ENCODE measurements at regions not wholly inside any gene's neighbourhood (a gene's known extent, or its start where the extent isn't known, plus 50 kb on each side); places are given as distances from the start of the nearest gene placed in this dataset.

DNA sequence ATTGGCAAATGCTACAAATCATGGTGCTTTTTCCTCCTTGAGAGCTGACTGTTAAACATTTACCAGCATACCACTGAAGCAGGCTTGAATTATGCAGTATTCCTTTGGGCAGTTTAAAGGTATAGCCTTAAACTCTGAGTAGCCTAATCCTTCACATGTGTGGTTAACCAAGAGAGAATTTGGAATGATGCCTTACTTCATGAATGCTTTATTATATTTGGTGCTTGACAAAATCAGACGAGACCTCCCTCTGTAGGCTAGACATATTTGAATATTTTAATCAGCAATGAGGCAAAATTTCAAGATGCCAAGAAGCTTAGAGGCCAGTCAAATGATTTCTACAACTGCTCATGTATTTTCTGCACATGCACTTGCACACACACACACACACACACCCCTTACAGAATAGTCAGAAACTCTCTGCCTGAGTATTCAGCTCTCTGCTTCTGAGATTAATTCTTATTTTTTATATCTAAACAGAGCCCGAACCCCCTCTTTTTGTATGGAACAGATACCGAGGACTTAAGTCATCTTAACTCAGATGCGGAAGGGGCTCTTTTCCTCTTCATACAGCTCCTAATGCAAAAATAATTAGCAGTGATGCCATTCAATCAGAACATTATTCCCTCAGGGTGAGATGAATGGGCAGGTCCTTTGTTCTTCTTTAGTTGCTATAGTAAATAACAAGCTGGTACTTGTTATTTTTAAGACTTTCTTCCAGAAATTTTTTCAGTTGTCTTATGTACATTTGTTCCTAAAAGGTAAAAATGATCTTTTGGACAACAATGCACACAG lies 195.5 kb upstream of the TMC3 start:
- DNase-seq: no peak

DNA sequence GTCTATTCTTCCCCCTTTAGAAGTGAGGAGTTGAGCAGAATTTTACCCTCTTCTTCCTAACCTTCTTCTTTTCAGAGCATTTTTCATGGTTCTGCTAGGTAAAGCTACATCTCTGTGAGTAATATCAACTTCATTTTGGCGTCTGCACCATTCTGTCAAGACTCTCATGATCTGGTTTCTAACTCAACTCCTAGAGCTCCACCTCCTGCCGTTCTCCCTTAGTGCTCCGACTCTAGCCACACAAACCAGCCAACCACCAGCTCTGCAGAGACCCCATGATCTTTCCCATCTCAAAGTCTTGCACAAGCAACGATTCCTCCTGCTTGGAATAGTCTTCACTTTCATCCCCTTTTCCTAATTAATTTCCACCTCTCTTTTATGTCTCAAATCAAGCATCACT lies 193.9 kb upstream of the TMC3 start:
- no peak for DNase-seq

DNA sequence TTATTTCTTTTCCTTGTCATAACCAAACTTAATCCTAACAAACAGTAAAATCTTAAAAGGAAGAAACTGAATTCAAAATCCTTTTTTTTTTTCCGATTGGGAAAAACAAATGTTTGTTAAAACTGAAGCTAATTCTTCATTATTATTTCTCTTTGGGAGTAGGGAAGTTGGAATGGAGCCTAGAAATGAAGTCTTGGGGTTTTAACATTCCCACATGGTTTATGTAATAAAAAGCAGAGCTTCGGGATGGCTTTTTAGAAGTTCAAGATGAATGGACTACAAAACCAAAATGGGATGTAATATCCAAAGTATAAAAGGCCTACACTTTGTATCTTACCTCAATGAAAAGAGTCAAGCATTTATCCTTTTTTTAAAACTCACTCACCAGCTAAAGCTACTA lies 189.0 kb upstream of the TMC3 start:
- no peak for DNase-seq

GRCh38 chr15:81560405-81560804 lies 186.4 kb upstream of the TMC3 start:
- DNase-seq: no peak

DNA sequence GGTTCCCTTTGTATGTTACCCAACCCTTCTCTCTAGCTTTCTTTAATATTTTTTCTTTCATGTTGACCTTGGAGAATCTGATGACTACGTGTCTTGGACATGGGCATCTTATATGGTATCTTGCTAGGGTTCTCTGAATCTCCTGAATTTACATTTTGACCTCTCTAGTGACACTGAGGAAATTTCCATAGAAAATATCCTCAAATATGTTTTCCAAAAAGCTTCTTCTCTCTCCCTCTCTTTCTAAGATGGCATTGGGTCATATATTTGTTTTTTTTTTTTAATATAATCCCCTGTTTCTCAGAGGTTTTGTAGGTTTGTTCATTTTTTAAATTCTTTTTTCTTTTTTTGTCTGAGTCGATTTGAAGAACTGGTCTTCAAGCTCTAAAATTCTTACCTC lies 184.0 kb upstream of the TMC3 start:
- no peak for DNase-seq

DNA sequence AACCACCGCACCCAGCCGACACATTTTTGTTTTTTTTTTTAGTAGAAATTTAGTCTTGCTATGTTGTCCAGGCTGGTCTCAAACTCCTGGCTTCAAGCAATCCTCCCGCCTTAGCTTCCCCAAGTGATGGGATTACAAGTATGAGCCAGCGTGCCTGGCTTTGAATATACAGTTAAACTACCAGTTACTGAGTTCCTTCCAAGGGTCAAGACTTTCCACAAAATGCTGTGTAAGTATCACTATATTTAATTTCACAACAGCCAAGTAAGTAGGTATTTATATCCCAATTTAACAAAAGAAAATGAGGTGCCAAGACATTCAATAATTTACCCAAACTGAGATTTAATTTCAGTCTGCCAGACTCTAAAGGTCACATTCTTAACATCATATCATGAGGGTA lies 181.3 kb upstream of the TMC3 start:
- no peak for DNase-seq

- DNase-seq: no peak
Observed at GRCh38 chr15:81548365-81549130, 174.5 kb upstream of the TMC3 start.

DNA sequence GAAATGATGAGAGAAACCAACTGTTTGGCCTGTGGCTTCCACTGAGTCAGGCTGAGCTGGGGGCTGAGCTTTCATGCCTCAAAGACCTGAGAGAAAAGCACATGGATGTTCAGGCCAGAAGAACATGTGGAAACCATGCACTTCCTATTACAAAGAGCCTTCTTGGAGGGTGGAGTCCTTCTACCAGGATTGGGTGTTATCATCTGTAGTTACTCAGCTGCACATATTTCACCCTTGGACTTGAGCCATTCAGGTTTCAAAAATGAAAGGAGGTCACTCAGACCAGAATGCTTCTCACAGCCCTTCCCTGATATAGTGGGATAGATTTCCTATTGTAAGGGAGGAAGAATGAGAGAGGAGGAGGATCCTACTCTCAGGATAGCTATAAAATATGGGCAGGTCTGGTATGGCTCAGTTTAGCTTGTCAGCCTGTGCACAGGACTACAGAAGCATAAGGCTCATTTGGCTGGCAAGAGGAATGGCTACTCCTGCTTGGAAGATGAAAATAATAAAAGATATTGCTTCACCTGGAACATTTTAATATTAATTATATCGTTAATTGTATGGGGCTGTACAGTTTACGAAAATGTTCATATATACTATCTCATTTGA lies 173.6 kb upstream of the TMC3 start:
- DNase-seq: no peak

DNA sequence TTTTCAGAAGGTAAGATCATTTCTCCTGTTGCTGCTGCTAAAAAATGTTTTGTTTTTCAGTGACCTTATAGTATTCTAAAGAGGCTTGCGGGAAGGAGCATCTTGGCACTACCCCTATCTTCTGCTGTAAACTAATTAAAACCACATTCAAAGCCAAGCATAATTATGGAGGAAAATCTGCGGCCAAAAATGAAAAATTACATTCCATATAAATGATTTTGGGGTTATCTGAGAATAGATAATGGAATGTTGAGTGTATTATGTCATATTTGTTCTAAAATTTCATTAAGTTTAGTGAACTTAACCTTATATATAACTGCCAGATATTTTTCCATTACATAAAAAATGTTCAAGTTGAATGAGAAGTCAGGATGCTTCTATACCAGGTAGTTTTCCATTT lies 170.4 kb upstream of the TMC3 start:
- no peak for DNase-seq

DNA sequence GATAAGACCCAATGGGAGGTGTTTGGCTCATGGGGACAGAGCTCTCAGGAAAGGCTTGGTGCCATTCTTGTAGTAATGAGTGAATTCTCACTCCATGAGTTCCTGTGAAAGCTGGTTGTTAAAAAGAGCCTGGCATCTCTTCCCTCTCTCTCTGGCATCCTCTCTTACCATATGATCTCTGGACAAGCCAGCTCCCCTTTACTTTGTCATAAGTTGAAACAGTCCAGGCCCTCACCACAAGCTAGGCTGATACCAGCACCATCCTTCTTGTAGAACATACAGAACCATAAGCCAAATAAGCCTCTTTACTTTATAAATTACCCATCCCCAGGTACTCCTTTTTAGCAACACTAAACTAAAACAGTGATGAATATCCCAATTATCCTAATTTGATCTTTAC lies 166.9 kb upstream of the TMC3 start:
- no peak for DNase-seq

DNA sequence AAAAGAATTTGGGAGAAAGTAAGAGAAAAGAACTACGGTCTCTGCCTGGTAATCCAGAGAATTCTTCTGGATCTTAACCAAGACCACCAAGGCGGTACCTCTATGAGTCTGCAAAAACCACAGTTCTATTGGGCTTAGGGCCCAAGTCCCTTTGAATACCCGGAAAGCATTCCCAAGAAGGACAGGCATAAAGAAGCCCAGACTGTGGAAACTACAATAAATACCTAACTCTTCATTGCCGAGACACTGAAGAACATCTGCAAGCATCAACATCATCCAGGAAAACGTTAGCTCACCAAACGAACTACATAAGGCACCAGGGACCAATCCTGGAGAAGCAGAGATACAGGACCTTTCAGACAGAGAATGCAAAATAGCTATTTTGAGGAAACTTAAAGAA lies 162.3 kb upstream of the TMC3 start:
- no peak for DNase-seq

DNA sequence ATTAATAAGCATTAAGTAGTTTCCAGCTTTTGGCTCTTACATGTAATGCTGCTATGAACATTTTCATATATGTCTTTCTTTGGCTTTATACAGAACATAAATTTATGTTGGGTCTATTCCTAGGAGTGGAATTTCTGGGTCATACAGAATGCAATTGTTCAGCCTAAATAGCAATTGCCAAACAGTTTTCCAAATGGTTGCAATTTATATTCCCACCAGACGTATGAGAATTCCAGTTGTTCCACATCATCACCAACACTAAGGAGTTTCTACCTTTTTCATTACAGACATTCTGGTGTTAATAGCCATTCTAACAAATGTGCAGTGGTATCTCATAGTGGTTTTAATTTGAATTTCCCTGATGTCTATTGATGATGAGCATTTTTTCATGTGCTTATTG lies 160.1 kb upstream of the TMC3 start:
- DNase-seq: no peak

DNA sequence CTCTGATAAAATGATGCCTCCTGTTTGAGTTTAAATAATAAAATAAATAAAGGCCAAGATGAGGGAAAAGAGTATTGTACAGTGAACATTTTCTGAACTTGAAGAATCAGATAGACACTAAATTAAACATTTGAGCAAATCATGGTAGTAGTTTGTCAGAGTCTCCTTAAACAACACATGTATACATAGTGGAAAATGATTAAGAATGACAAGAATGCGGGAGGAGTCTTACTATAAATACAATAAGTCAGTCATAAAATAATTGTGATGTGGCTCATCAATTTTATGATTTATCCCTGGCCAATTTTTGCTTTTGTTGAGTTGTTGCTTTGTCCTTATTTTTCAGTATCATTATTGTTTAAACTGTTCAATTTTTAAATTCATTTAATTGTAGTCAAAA lies 158.0 kb upstream of the TMC3 start:
- no peak for DNase-seq

GRCh38 chr15:81531109-81531592 lies 157.1 kb upstream of the TMC3 start:
- DNase-seq: no peak

DNA sequence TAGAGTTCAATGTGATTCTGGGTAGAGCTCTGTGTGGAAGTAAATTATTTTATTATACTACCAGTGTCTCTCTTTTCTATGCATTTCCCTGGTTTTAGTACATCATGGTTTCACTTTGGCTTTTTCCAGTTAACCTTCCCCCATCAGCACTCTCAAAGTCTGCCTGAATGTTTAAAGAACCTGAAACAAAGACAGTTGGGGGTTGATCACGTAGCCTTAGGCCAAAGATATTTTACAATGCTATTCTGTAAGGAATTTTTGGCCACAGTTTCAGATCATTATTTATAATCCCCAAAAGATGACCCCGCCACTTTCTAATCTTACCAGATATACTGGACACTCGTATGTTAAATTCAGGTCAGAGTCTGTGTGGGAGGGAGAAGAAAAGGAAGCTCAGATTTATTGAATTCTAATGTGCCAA lies 156.3 kb upstream of the TMC3 start:
- no peak for DNase-seq

DNA sequence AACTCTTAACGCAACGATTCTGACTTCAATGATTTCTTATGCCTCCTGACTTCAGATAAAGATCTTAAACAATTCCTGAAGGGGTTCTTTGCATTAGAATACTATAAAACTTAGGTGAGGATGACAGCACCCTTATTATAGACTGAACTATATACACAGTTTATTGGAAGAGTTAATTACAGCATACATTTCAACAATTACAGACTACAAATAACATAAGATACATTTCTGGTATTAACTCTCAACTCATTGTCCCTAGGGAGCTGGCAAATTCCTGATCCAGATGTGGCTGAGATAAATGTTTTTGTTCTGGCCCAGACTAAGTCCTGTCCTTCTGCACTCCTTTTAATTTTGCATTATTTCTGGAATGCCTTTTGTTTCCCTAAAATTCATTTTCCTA lies 155.5 kb upstream of the TMC3 start:
- no peak for DNase-seq

DNA sequence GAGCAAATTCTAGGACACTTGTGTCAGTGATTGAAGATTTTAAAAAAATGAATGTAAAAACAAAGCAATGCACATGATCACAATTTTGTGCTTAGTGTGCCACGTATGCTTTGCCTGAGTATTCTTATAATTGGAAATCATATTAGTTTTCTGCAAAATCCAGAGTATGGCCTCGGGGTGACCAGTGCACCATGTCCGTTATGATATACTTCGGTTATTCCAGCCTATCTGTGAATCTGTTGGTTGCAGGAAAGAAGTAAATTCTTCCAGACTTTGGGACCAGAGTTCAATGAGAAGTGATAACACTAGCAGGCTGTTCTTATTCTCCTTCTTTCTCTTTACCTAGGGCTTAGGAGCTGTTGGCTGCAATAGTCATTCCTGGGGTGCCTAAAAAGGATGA lies 152.0 kb upstream of the TMC3 start:
- DNase-seq: no peak

GRCh38 chr15:81524496-81524895 lies 150.5 kb upstream of the TMC3 start:
- no peak for DNase-seq

DNA sequence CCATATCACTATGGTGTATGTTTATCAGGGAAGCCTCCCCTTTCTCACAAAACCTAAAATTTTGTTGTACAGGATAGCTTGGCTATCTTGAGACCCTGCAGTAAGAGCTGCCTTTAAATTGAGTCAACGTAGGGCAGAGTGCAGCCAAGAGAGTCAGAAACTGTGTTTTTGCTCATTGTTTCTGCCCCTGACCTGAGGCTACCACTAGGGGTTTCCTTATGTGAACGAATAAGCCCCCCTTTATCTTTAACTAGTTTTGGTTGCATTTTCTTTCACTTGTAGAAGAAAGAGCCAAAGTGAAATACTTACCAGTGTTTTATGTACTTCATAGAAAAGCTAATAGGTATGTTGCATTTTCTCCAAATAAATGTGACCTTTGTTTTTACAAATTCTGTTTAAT lies 149.9 kb upstream of the TMC3 start:
- no peak for DNase-seq

GRCh38 chr15:81520480-81520879 lies 146.5 kb upstream of the TMC3 start:
- no peak for DNase-seq

DNA sequence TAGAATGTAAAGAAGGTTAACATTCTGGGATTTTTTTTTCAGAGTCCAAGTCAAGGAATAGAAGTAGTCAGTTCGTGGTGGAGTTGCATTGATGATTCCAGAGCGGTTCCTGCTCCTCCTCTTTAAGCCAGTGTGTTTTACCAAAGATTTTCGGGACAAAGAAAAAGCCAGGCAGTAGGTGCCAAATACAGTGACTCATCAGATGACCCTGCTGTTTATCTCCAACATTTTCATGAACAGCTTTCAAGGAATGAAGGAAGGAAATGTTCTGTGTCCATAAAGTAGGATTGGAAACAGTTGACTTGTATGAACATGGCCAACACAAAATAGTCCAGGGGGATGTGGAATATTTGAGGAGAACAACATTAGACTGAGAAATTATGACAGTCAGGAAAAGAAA lies 142.4 kb upstream of the TMC3 start:
- DNase-seq: no peak

DNA sequence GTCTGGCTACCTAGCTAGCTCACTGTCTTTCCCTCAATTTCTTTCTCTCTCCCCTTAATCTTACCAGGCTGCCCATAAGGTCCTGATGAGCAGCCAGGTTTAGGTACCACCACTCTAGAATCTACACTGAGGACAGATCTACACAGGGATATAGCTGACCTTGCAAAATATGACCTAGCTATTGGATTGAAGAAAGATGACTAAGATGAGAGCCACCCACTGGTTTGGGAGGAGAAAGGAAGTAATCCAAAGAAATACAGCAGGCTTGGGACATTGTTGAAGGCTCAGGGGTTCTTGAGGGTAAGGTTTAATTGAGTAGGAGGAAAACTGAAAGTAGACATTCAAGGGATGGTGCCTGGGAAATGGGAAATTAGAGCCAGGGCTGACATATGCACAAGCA lies 142.0 kb upstream of the TMC3 start:
- DNase-seq: no peak

GRCh38 chr15:81514725-81515124 lies 140.7 kb upstream of the TMC3 start:
- DNase-seq: no peak

GRCh38 chr15:81511138-81511537 lies 137.1 kb upstream of the TMC3 start:
- DNase-seq: no peak

All from stimulated activated CD4-positive, alpha-beta T cell treated with anti-CD3 and anti-CD28 coated beads, Interleukin-4, amount 100 ng/mL, for 24 hours (primary cell).